ELR (cell line): ENCODE measurements at regions not wholly inside any gene's neighbourhood (a gene's known extent, or its start where the extent isn't known, plus 50 kb on each side); places are given as distances from the start of the nearest gene placed in this dataset.
A peak's percentile ranks its signal among the peaks of the same experiment; 100 is the strongest.
"Not testable (repeated sequence)": the region's sequence is repeated elsewhere in the genome, so short reads cannot be mapped to it uniquely, and the experiment has no call there.

Experiments used
- DNase-seq: peaks from one replicate; pipeline ENCODE4 v3.0.0-alpha.2; 2015; ENCODE audit warnings: low read depth

DNA sequence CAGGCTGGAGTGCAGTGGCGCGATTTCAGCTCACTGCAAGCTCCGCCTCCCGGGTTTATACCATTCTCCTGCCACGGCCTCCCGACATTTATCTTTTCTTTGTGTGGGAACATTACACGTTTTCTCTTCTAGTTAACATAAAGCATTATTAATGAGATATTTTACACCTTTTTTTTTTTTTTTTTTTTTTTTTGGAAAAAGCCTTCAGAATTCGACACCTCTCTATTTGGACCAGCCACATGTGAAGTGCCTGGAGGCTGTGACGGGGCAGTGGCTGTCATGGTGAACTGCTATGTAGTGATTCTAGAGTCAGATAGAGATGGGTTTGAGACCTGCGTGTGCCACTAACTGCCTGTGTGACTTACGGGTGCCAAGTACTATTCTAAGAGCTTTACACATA lies 64.3 kb downstream of the SMIM38 start:
- no peak for DNase-seq

DNA sequence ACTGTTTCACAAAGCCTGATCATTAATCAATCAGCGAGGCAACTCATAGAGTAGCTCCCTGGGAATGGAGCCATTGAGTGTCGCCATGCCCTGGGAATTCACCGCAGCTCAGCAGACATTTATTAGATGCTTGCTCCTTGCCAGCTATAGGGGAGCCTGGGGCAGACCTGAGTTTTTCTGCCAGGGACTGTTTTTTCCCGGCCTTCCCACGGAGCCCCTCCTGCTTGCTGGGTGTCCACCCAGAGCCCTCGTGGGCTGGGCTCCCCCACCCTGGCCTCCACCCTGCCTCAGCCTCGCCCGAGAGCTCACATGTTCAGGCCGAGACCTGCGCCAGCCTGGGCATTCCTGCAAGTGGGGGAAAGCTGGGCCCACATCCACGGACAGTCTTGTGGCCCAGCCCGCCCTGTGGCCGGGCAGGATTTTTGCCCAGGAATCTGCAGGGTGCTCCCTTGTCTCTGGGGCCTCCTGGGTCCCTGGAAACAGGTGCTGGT lies 64.9 kb downstream of the SMIM38 start:
- DNase-seq = no peak

DNA sequence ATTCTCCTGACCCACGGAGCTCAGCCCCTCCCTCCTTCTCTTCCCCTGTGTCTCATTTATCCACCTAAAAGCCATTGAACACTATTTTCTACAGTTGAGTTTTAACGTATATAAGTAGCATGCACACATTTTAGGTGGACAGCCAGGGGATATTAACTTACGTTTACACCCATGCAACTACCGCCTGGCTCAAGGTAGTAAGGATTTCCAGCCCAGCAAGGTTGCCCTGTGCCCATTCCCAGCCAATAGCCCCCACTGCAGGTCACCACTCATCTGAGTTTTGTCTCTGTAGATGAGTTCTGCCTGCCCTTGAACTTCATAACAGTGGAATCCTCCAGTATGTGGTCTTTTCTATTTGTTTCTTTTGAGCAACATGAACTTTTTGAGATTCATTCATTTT lies 65.4 kb downstream of the SMIM38 start:
- no peak for DNase-seq

DNA sequence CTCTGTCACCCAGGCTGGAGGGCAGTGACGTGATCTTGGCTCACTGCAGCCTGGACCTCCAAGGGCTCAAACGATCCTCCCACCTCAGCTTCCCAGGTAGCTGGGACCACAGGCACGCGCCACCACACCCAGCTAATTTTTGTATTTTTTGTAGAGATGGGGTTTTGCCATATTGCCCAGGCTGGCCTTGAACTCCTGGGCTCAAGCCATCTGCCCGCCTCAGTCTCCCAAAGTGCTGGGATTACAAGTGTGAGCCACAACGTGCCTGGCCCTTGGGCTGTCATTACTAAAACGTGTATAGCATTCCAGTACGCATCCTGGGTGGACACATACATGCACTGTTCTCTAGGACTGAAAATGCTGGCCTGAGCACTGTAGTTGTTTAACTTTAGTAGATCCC lies 65.9 kb downstream of the SMIM38 start:
- not testable (repeated sequence) for DNase-seq

DNA sequence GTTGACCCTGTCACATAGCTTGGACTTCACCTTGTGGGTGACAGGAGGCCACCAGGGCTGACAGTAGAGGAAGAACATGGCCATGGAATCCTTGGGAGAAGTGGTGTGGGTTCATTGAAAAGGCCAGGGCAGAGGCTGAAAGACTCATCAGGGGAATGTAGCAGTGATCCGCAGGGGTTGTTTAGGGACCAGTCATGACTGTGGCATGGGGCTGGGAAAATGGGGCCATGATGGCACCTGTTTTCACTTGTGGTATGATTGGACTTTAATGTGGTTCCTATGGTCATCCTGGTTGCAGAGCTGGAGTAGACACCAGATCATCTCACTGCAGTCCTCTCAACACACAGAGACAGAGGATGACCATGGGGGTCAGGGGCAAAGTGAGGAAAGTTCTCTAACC lies 66.7 kb upstream of the MYEOV start:
- no peak for DNase-seq

DNA sequence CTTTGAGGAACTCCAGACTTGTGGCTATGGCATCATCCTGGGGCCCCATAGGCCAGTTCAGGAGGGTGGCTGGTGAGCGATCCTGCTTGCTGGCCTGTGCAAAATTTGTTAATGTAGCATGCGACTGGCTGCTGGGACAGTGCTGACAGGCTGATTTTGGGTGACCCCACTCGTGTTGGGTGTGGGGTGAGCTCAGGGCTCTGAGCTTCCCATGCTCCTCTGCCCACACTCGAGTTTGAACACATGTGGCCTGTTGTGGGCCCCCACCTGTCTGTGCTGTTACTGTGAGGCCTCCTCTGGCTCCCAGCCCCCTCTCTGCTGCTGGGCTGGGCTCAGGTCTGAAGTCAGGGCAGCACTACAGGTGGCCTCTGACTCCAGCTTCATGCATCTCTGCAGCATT lies 64.4 kb upstream of the MYEOV start:
- DNase-seq = no peak

DNA sequence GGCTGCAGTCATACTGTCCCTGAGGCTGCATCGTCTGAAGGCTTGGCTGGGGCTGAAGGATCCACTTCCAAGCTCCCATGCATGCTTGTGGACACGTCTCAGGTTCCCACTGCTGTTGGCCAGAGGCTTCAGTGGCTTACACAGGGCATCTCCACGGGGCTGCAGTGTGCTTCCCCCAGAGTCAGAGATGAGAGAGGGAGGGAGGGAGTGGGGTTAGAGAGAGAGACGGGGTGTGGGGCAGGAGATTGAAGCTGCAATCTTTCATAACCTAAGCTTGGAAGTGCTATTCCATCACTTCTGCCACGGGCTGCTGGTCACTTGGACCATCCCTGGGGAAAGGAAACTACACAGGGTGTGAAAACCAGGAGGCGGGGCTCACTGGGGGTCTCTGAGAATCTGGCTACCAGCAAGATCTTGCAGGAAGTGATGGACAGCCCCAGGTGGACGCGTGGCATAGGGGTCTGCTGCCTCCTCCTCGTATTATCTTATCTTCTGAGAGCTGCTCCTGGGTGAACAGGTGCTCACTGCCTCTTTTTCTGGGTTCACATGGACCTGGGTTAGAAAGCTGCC lies 63.0 kb upstream of the MYEOV start:
- DNase-seq = no peak

DNA sequence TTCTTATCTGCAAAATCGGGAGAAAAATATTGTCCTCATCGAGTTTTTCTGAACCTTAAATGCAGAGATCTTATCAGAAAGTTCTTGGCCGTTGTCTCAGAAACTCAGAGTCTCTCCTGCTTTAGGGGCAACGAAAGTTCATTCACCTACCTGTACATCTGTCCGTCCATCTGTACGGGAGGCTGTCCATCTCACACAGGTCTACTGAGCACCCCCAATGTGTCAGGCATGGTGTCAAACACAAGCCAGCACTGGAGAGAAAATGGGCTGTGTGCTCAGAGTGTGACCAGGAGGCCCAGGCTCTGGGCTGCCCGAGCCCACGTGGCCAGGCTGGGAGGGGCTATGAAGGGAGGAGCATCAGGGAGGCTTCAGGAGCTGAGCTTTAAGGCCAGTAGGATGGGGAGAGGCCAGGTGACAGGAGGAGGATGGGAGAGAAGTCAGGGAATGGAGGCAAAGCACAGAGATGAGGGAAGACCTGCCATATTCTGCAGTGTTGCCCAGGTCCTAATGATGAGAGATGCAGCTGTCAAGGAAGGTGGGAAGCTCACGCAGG lies 62.4 kb upstream of the MYEOV start:
- no peak for DNase-seq

DNA sequence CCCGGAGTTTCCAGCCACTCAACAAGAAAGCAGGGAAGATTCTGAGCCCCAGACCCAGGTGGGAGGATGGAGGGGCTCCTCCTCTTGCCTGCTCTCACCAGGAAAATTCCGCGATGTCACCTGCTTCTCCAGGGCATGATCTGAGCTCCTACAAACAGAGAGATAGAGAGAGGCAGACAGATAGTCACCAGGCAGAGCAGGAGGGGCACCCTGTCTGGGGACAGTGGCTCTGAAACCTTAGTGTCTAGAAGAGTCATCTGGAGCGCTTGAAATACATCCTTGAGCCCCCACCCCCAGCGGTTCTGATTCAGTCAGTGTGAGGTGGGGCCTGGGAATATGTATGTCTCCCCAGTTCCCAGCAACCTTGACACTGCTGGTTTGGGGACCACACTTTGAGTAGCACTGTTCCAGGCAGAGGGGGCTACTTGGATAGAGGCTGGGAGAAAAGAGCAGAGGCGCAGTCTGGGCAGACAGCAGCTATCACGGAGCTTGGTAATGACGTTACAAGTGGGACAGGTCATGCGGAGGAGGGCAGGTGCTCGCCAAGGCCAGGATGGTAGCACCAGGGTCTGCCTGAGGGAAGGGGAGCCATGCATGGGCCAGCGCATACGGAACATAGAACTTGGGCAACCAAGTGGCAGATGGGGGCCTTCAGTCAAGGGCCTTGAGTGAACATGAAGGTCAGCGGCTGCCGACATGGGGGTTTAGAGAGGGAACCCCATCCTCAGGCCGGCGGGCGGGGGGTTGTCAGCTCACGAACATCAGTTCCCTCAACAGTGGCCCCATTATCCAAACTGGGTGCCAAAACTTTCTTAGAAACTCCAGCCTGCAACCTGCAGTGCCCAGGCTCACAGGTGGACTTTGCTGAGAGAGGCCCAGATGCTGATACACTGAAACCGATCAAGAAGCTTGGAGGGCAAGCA lies 60.9 kb upstream of the MYEOV start:
- DNase-seq = no peak

DNA sequence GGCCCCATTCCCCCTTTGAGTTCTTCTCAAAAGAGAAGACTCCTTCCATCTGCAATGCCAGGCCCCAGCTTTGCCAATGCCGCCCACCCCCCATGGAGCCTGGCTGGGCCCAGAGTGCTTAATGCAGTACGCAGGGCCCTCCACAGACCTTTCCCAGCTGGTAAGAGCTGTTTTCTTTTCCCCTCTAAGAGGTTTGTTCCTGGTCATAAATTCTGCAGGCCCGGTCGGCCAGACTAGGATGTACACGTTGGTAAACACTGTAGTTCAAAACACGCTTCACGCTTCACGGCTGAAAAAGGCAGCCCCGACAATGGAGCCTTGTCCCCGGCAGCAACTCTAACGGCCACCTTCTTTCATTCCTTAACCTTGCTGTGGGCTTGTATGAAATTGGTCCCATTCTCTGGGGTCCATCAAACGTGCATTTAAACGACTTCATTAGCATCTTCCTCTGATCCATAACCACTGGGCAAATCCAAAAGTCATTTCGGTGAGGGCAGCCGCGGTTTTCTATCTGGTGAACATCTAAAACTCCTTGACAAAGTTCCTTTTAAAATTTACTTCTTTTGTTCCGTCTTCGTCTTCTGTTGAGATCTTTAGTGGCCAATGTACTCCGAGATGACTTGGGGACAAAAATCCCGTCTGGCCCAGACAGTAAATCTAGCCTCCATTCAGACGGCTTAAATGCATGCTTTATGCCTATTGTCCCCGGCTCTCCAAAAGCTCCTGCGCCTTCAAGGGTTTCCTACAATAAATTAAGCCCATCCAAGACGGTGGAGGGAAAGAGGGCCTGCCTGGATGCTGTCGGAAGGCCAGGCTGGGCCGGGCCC lies 60.0 kb upstream of the MYEOV start:
- no peak for DNase-seq

DNA sequence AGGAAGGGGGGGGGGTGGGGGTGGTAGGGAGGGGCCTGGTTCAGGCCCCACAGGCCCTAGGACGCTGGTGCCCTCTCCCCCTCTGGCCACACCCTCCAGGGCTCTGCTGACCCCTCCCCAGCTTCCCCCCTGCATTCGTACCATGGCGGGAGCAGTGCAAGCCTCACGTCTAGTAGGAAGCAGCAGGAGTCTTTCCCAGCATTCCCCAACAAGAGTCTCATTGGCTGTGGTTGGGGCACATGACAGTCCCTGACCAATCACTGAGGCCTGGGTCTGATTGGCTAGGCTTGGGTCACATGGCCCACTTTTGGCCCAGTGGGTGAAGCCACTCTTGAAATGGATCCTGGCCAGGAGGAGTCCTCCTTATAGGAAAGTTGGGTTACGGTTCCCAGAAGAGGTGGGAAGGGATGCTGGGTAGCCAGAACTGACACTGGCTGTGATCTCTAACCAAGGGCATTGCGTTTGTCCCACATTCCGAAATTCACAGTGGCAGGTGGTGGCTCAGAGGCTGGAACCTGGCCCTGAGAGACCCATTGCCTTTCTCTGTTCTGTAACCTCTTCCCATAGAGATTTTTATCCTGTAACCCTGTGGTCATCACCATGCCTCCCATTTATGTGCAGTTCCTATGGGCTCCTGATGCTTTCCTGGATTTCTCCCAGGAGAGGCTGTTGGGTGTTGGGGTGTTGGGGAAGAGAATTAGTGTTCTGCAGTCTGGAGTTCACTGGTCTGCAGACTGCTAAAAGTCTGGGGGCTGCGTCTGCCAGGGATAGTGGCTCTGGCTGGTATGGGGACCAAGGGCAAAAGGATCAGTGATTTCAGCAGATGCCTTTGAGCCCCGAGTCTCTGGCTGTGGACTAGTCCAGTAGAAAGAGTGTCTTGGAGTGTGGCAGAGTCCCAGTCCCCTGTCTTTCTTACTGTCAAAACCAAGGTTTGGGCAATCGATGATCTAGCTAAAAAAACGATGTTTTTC lies 58.9 kb upstream of the MYEOV start:
- DNase-seq = no peak

DNA sequence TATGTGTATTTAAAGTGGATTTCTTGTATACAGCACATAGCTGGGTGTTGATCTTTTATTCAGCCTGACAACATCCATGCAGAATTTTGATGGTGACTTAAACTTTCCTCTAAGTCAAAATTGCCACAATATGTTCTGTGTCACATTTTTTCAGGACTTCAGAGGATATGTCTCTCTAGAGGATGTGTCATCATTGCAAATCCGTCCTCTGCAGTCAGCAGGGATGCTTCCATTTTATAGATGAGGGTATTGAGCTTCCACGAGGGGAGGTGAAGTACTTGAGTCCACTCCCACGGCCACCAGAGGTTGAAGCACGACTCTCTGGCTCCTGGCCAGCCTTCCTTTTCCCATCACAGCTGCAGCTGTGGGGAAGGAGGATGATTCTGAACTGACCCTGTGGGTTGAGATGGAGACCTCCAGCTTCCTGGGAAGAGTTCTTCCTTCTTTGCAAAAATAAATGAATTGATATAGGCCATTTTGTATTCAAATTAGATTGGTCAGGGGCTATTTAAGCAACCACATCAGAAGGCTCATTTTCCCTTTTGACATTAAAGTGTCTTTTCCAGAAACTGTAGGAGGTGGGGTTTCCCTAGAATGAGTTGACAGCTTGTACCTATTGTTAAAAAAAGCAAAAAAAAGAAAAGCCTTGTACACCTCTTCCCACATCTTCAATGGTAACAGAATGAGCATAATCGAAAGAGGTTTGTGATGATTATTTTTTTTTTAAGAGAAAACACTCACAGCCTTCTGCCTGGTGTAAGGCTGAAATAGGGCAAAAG lies 55.2 kb upstream of the MYEOV start:
- no peak for DNase-seq

DNA sequence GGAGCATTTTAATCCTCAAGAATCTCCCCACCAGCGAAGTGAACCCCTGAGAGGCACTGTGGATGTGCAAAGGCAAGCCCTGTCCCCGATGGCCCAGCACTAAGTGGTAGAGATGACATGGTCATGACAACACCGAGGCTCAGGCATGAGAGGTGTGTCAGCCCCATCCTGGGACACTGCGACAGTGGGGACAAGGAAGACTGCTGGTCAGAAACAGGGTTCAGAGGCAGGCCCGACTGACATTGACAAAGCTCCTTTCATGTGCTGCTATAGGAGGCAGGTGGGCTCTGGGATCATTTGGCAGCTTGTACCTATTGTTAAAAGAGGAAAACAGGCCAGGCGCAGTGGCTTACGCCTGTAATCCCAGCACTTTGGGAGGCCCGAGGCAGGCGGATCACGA lies 54.3 kb upstream of the MYEOV start:
- no peak for DNase-seq

DNA sequence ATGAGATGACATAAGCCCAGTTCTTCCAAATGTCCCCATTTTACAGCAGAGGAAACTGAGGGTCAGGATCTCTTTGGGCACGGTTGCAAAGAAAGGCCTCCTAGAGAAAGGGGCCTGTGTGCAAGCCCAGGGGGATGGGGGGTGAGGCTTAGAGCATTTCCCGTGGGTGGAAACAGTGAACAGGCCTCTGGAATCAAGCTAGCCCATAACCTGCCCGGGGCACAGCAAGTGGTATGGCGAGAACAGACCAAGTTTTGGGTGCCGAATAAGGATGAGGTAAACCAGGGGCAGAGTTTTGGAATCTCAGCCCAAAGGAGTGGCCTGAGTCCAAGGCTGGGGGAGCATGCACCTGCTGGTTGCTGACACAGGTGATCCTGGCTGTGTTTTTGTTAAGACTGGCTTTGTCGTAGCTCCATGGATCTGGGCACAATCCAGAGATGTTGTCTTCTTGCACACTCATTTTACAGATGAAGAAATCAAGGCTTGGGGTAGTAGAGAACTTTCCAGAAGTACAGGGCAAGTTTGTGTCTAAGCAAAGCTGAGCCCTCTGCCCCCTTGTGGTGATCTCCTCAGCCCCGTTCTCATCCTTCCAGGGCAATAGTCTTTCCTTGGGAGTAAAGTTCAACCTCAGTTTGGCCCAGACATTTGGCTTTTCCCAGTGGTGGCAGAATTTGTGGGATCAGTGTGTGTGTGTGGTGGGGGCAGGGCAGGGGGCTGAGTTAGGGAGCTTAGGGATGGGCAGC lies 53.5 kb upstream of the MYEOV start:
- DNase-seq = peak; percentile 36

DNA sequence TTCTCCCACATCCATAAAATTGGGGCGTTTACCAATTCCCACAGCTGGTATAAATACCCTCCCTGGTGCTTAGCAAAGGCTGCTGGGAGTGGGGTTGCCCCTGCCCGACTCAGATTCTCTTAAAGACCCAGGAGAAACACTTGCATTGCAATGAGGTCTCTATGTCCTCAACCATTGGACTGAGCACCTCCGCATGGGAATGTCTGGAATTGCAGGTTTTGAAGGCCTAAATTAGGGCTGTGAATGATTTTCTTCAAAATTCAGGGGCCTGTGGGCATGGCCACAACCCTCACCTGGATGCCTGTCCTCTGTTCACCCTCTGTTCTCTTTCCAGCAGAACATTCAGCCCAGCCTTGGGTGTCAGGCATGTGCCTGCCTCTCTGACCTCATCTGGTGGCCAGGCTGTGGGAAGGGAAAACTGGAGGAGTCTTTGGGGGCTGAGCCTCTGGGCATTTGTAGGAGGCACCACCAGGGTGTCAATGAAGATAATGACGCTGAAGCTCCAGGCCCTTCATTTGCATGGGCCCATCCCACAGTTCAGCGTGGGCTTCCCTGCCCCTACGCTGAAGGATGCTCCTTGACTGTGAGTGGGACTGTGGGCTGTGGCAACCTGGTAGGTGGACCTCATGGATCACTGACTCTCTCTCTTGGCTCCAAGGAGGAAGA lies 52.7 kb upstream of the MYEOV start:
- DNase-seq = no peak

DNA sequence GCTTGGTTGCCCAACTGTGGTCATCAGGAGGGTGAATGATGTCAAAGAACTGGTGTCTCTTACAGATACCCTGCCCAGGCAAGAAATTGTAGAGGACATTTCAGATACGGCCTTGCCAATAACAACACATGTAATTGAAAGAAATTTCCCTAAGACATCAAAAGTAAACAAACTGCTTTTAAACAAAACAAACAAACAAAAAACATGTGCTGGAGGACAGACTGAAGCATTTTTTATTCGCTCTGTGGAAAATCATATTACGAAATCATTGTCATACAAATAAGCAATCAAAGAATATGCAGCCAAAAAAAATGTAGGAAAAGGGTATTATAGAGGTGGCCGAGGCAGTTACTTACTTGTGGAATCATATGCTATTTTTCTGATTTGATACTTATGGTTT lies 52.1 kb upstream of the MYEOV start:
- no peak for DNase-seq

DNA sequence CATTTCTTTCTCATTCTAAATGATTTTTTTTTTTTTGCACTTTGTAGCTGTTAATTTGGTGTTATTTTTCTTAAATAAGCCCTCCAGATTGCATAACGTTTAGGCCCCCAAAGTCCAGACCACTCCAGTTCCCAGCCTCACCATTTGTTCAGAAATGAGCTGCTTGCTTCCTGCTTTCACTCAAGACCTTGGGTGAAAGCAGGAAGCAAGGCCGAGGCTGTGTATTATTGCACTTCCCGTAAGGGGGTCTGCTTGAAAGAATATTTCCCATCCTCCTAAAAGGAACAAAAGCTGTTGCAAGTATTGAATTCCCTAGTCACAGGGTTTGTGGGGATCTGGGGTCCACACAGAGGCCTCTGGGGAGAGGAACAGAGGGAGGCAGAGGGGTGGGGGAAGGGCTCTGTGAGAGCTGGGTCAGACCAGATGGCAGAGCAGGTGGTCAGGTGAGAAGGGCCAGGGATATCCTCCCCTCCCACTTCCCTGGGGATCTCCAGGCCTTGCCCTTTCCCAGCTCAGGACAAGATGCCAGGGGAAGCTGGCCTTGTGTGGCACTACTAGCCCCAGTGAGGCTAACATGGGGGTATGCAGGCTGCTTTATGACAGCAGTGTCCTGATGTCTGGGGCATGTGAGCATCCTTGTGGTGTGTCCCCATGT lies 51.6 kb upstream of the MYEOV start:
- DNase-seq = no peak

DNA sequence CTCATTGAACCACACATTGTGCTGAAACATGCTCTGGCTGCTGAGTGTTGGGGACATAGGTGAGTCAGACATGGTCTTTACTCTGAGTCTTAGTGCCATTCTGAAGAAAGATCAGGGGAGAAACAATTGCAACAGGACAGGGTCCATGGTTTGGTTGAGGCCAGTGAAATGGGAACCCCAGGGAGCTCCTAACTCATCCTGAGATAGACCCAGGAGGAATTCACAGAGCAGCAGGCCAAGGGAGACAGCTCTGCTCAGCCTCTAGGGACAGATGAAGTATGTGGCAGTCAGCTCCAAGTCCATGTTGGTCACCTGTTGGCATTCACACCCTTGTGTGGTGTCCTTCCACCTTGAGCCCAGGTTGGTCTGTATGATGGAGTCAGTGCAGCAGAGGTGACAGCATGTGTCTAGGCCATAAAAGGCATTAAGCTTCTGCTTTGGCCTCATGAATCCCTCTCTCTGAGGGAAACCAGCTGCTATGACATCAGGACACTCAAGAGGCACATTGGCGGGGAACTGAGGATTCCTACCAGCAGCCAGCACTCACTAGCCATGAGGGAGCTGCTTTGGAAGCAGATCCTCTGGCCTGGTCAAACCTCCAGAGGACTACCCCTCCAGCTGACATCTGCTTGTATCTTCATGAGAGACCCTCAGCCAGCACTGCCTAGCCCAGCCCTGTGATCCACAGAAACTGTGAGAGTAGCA lies 50.3 kb upstream of the MYEOV start:
- no peak for DNase-seq
